Keratinocyte (primary cell): ENCODE measurements at regions not wholly inside any gene's neighbourhood (a gene's known extent, or its start where the extent isn't known, plus 50 kb on each side); places are given as distances from the start of the nearest gene placed in this dataset.

Source experiments
- DNase-seq: peaks from one replicate; pipeline ENCODE4 v3.0.0-alpha.2; 2011; ENCODE audit warnings: low read depth, missing footprints, low spot score
- FAIRE-seq: peaks from 2 replicates; lab custom pipeline; 2011; peaks lifted over from hg19 to GRCh38; lab: Jason Lieb, UNC
- H2AFZ ChIP-seq: 2 replicates; pipeline ENCODE4 v1.6.0; 2012; ENCODE audit warnings: low read length, control low read depth, inconsistent platforms; ENCODE audit not compliant: control insufficient read depth
- H3K27ac ChIP-seq: 2 replicates; pipeline ENCODE4 v1.5.1; 2011; ENCODE audit warnings: low read length; ENCODE audit not compliant: control insufficient read depth, insufficient read depth
- H3K27me3 ChIP-seq: 3 replicates; pipeline ENCODE4 v1.6.0; 2011; ENCODE audit warnings: low read length; ENCODE audit not compliant: control insufficient read depth, insufficient read depth; ENCODE audit errors: extremely low read depth
- H3K36me3 ChIP-seq, 2 experiments: 2 replicates in 1 of 2; 3 replicates in 1 of 2; pipeline ENCODE4 v1.5.1; 2011; ENCODE audit warnings: low read length in 2 of 2, mild to moderate bottlenecking in 1 of 2; ENCODE audit not compliant: control insufficient read depth in 2 of 2, insufficient read depth in 2 of 2; ENCODE audit errors: extremely low read depth in 1 of 2
- H3K4me1 ChIP-seq: 3 replicates; pipeline ENCODE4 v1.5.1; 2011; ENCODE audit warnings: low read length; ENCODE audit not compliant: control insufficient read depth, insufficient read depth; ENCODE audit errors: extremely low read depth
- H3K4me2 ChIP-seq: 3 replicates; pipeline ENCODE4 v1.6.0; 2011; ENCODE audit warnings: low read depth, low read length; ENCODE audit not compliant: control insufficient read depth, insufficient read depth; ENCODE audit errors: extremely low read depth
- H3K4me3 ChIP-seq, 3 experiments: fragments of 200-600 bp in 1 of 3; sonication (generic) in 1 of 3; 2 replicates in 2 of 3; 3 replicates in 1 of 3; pipeline ENCODE4 v1.5.1; 2011 to 2016; ENCODE audit warnings: low read length in 3 of 3, mild to moderate bottlenecking in 3 of 3, control low read depth in 2 of 3, inconsistent platforms in 1 of 3, low read depth in 1 of 3, mixed read lengths in 1 of 3, mixed run types in 1 of 3, moderate library complexity in 1 of 3; ENCODE audit not compliant: control insufficient read depth in 2 of 3, insufficient read depth in 2 of 3; ENCODE audit errors: extremely low read depth in 1 of 3
- H3K79me2 ChIP-seq: 2 replicates; pipeline ENCODE4 v1.6.0; 2012; ENCODE audit warnings: low read length; ENCODE audit not compliant: control insufficient read depth, insufficient read depth
- H3K9ac ChIP-seq: 3 replicates; pipeline ENCODE4 v1.6.0; 2011; ENCODE audit warnings: low read length; ENCODE audit not compliant: control insufficient read depth, insufficient read depth; ENCODE audit errors: extremely low read depth
- H3K9me1 ChIP-seq: 3 replicates; pipeline ENCODE4 v1.6.0; 2011; ENCODE audit warnings: low read length; ENCODE audit not compliant: control insufficient read depth, insufficient read depth; ENCODE audit errors: extremely low read depth
- H3K9me3 ChIP-seq: 2 replicates; pipeline ENCODE4 v1.5.1; 2012; ENCODE audit warnings: low read depth, low read length; ENCODE audit not compliant: control insufficient read depth
- H4K20me1 ChIP-seq: 3 replicates; pipeline ENCODE4 v1.6.0; 2011; ENCODE audit warnings: low read length; ENCODE audit not compliant: control insufficient read depth, insufficient read depth; ENCODE audit errors: extremely low read depth
- EZH2 ChIP-seq: IDR thresholded peaks from one replicate; pipeline ENCODE4 v1.6.1; 2012; ENCODE audit warnings: inconsistent platforms, mild to moderate bottlenecking, low read length, moderate library complexity
- dilution Hi-C: fragments of 300-500 bp; cut with MboI; formaldehyde crosslinking; loops from one replicate; pipeline ENCODE4 v1.7.0; 2020; ENCODE audit warnings: low sequenced_read_pairs; ENCODE audit not compliant: extremely low pct_ligation_motif_present
- TF ChIP-seq, protein P1 (sequence below), 3 experiments: IDR thresholded peaks in 1 of 3; conservative IDR thresholded peaks in 1 of 3; optimal IDR thresholded peaks in 1 of 3; 2 replicates in 2 of 3; 3 replicates in 1 of 3; pipeline versions ENCODE3 to v1.5.1; 2011; ENCODE audit warnings: low read length in 3 of 3, mild to moderate bottlenecking in 3 of 3, moderate library complexity in 2 of 3, control low read depth in 1 of 3, inconsistent platforms in 1 of 3; ENCODE audit not compliant: insufficient read depth in 2 of 3; ENCODE audit errors: extremely low read depth in 1 of 3

DNA sequence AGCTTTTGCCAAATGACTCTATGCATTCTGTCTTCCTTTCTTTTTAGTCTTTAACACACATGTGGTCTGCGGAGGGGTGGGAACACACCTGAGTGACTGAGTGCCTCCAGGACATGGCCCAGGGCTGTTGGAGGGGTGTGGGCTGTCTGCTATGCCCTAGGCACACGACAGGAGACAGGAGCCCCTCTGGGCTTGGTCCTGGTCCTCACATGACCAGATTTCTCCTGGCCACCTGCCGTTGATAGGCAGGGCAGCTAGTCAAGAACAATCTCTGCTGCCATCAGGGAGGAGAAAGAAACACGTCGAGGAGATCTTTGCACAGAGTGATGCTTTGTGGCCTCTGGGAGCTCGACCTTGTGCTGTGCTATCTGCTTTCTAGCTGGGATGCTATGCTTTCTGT is 176.6 kb downstream of the KLF13 start:
- DNase-seq: no peak
- no peaks in the 10 kb centered on the region for H3K9me1 ChIP-seq
- no peak for FAIRE-seq
- H3K4me2 ChIP-seq: no peak overlapping the region
- TF ChIP-seq, protein P1, sequence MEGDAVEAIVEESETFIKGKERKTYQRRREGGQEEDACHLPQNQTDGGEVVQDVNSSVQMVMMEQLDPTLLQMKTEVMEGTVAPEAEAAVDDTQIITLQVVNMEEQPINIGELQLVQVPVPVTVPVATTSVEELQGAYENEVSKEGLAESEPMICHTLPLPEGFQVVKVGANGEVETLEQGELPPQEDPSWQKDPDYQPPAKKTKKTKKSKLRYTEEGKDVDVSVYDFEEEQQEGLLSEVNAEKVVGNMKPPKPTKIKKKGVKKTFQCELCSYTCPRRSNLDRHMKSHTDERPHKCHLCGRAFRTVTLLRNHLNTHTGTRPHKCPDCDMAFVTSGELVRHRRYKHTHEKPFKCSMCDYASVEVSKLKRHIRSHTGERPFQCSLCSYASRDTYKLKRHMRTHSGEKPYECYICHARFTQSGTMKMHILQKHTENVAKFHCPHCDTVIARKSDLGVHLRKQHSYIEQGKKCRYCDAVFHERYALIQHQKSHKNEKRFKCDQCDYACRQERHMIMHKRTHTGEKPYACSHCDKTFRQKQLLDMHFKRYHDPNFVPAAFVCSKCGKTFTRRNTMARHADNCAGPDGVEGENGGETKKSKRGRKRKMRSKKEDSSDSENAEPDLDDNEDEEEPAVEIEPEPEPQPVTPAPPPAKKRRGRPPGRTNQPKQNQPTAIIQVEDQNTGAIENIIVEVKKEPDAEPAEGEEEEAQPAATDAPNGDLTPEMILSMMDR (optimal IDR thresholded peaks at IDR 0.05 in 1 of 3, IDR thresholded peaks at IDR 0.05 in 1 of 3, conservative IDR thresholded peaks at IDR 0.05 in 1 of 3; ENCODE audit: extremely low read depth in 1 of 3, insufficient read depth in 2 of 3, low read length in 3 of 3): no peak
- TF ChIP-seq EZH2: no peak
- dilution Hi-C loops: no loop called here
- no peaks in the 10 kb centered on the region for H4K20me1 ChIP-seq
- no peak overlapping the region for H2AFZ ChIP-seq
- no peak overlapping the region for H3K4me3 ChIP-seq
- H3K9me3 ChIP-seq: no peaks in the 10 kb centered on the region
- H3K27ac ChIP-seq: no peak overlapping the region
- no peaks in the 10 kb centered on the region for H3K36me3 ChIP-seq
- no peak overlapping the region for H3K9ac ChIP-seq
- H3K79me2 ChIP-seq: no peaks in the 10 kb centered on the region
- no peaks in the 10 kb centered on the region for H3K27me3 ChIP-seq
- peaks cover 21% of the 10 kb centered on the region for H3K4me1 ChIP-seq

DNA sequence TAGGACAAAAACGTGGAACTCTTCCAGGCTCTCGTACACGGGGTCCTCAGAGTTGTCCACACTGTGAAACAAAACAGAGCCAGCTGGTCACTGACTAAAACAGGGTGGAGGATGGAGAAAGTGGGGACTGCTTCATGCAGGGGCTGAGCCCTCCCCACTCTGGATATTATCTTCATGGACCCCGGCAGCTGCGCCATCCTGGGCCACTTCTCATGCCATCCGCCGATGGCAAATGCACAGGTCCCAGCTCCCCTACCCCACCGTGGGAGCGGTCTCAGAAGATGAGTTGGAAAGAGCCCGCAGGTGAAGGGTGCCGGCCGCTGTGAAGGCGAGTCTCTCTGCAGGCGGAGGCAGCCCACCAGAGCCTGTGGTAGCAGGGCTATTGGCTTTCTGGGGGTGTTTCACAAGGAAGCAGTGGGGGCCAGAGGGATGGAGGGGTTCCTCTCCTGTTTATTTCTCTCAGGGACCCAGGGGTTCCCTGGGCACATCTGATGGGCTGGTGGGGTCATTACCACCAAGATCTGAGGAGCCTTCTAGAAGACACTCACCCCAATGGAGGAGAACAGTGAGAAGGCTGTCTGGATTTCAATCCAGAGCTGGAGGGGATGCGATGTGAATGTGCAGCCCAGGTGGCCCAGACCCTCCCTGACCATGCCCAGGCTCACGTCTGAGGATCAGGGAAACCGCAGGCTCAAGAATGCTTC is 177.3 kb downstream of the KLF13 start:
- Histone ChIP-seq H3K4me3 (no peak overlapping the region), H2AFZ (no peak overlapping the region), H3K27me3 (no peaks in the 10 kb centered on the region), H3K4me1 (peaks cover 15% of the 10 kb centered on the region), H3K9ac (no peak overlapping the region), H3K9me3 (no peaks in the 10 kb centered on the region), H3K27ac (no peak overlapping the region), H3K36me3 (no peaks in the 10 kb centered on the region), H4K20me1 (no peaks in the 10 kb centered on the region), H3K79me2 (no peaks in the 10 kb centered on the region), H3K9me1 (no peaks in the 10 kb centered on the region), H3K4me2 (no peak overlapping the region)
- TF ChIP-seq, protein P1 (optimal IDR thresholded peaks at IDR 0.05 in 1 of 3, IDR thresholded peaks at IDR 0.05 in 1 of 3, conservative IDR thresholded peaks at IDR 0.05 in 1 of 3; ENCODE audit: extremely low read depth in 1 of 3, insufficient read depth in 2 of 3, low read length in 3 of 3): no peak
- no peak for TF ChIP-seq EZH2
- FAIRE-seq (no peak), DNase-seq (no peak)
- dilution Hi-C loops: no loop called here
